ENCODE measurements at regions not wholly inside any gene's neighbourhood (a gene's known extent, or its start where the extent isn't known, plus 50 kb on each side); places are given as distances from the start of the nearest gene placed in this dataset.

DNA sequence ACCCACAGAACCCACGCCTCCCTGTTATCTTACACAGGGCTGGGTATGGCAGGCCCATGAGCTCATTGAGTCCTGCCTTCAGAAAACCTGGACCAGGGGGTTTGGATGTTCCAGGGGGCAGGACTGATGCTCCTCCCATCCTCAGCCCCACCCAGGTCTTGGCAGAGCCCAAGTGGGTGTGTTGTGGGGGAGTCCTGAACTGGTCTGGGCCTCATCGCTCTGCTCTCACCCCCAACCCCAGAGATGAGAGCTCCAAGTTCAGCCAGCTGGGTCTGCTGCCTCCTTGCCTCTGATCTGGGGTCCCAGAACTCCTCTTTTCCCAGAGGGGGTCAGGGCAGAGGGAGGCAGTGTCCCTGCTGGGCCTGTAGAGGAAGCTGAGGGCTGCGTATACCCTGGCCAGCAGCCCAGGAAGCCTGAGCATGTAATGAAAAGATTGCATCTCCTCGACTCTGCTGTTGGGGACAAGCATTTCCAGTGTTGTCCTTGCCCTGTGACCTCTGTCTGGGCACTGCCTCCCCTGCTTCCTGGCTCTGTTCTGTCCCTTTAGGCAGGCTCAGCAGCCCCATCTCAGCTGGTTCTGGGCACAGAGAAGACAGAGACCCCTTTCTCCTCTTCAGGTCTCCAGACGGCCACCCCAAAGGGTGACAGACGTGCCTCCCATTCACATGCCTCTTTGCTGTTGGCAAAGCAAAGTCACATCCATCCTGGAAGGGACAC, 54.7 kb upstream of the EPS8L3 start:
- no peak for DNase-seq (ENCODE audit: low spot score in 2 of 2)
- Histone ChIP-seq H3K4me1 (peaks cover 0 to 57% (median 17%) of the 10 kb centered on the region in 4 donors), H3K27me3 (no peaks in the 10 kb centered on the region), H3K27ac (peak overlapping the region in 1 of 4 donors; percentile 31), H3K9me3 (peaks cover 0 to 7% (median 0%) of the 10 kb centered on the region in 4 donors), H3K4me3 (no peak overlapping the region), H3K36me3 (no peaks in the 10 kb centered on the region)
- 38 to 60% methylated on average over 5 to 6 of the region's 6 CpGs for WGBS, 2 donors
- TF ChIP-seq, protein P1, sequence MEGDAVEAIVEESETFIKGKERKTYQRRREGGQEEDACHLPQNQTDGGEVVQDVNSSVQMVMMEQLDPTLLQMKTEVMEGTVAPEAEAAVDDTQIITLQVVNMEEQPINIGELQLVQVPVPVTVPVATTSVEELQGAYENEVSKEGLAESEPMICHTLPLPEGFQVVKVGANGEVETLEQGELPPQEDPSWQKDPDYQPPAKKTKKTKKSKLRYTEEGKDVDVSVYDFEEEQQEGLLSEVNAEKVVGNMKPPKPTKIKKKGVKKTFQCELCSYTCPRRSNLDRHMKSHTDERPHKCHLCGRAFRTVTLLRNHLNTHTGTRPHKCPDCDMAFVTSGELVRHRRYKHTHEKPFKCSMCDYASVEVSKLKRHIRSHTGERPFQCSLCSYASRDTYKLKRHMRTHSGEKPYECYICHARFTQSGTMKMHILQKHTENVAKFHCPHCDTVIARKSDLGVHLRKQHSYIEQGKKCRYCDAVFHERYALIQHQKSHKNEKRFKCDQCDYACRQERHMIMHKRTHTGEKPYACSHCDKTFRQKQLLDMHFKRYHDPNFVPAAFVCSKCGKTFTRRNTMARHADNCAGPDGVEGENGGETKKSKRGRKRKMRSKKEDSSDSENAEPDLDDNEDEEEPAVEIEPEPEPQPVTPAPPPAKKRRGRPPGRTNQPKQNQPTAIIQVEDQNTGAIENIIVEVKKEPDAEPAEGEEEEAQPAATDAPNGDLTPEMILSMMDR (IDR thresholded peaks at IDR 0.05), result no peak
- TF ChIP-seq EP300 (IDR thresholded peaks at IDR 0.05), result no peak

- TF ChIP-seq, protein P1 (IDR thresholded peaks at IDR 0.05), result no peak
- TF ChIP-seq POLR2A (IDR thresholded peaks at IDR 0.05) (no peak), EP300 (IDR thresholded peaks at IDR 0.05) (no peak)
- Histone ChIP-seq H3K27me3 (no peaks in the 10 kb centered on the region), H3K27ac (no peak overlapping the region), H3K36me3 (no peaks in the 10 kb centered on the region), H3K9me3 (peaks cover 0 to 7% (median 0%) of the 10 kb centered on the region in 4 donors), H3K4me1 (peaks cover 0 to 53% (median 17%) of the 10 kb centered on the region in 4 donors), H3K4me3 (no peak overlapping the region)
- WGBS, 2 donors, result 93 to 98% methylated on average over 2 of the region's 2 CpGs
- no peak for DNase-seq (ENCODE audit: low spot score in 2 of 2)
Measured at GRCh38 chr1:109817881-109818270, 54.2 kb upstream of the EPS8L3 start.

DNA sequence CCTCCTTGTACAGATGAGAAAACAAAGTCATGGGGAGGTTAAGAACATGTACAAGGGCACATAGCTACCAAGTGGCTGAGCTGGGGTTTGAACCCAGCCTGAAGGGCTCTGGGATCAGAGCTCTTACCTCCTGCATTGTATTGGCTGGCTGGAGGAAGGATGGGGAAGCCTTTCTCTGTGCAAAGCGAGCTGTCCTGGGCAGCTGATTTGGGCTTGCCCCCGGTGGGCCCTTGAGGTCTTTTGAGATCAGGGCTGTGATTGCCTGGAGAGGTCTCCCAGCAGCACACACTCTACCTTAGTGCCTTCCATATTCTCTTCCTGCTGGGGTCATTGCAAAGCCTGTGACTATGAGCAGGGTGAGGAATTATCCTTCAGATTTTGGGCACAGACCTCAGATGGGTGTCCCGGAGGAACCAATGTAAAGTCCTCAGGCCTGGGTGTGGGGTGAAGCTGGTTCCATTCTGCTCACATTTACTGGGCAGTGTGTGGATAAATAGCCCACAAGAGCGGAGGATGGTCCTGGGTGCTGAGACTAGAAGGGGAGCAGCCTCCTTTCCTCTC, 53.3 kb upstream of the EPS8L3 start:
- no peaks in the 10 kb centered on the region for H3K36me3 ChIP-seq
- no peaks in the 10 kb centered on the region for H3K27me3 ChIP-seq
- no peak overlapping the region for H3K4me3 ChIP-seq
- no peak for TF ChIP-seq POLR2A (IDR thresholded peaks at IDR 0.05)
- TF ChIP-seq, protein P1 (IDR thresholded peaks at IDR 0.05), result no peak
- no peak for TF ChIP-seq EP300 (IDR thresholded peaks at IDR 0.05)
- H3K4me1 ChIP-seq, result peaks cover 0 to 49% (median 16%) of the 10 kb centered on the region in 4 donors
- peak overlapping the region in 2 of 4 donors; percentile 22 to 26 for H3K27ac ChIP-seq
- no peak for DNase-seq (ENCODE audit: low spot score in 2 of 2)
- peaks cover 0 to 7% (median 0%) of the 10 kb centered on the region in 4 donors for H3K9me3 ChIP-seq
- 96% methylated on average over 4 of the region's 4 CpGs for WGBS, 2 donors

DNA sequence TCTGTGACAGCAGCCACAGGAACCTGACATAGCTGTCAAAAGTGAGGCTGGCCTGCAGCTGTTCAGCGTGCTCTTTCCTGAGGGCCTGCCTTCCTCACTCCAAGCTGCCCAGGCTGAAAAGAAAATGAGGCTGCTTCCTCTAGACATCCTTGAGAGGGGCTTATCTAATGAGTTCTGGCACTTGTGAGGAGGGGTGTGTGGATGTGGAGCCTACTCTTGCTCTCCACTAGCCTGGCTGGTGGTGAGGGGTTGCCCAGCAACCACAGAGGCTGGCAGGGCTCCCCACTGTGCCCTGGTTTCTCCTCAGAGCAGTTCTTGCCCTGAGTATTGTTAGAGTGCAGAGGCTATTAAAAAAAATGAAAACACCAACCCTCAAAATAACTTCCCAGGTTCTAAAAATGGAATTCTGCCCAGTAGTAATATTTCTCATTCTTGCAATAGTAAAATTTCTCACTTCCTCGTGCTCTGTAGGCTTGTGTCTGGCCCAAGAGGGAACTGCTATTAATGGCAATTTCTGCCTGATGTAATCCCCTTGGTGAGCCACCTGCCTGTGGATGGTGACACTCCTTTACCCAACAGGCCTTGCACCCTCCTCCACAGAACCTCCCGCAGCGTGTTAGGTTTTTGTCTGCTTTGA, 52.6 kb upstream of the EPS8L3 start:
- no peak overlapping the region for H3K4me3 ChIP-seq
- 59 to 66% methylated on average over 4 of the region's 4 CpGs for WGBS, 2 donors
- peaks cover 0 to 41% (median 11%) of the 10 kb centered on the region in 4 donors for H3K4me1 ChIP-seq
- H3K9me3 ChIP-seq, result peaks cover 0 to 7% (median 0%) of the 10 kb centered on the region in 4 donors
- TF ChIP-seq EP300 (IDR thresholded peaks at IDR 0.05) (peak; percentile 66 to 74), POLR2A (IDR thresholded peaks at IDR 0.05) (no peak)
- TF ChIP-seq, protein P1 (IDR thresholded peaks at IDR 0.05), result no peak
- DNase-seq (ENCODE audit: low spot score in 2 of 2), result no peak
- peak overlapping the region in 1 of 4 donors; percentile 26 for H3K27ac ChIP-seq
- no peaks in the 10 kb centered on the region for H3K36me3 ChIP-seq
- H3K27me3 ChIP-seq, result no peaks in the 10 kb centered on the region

- WGBS, 2 donors, result 54 to 68% methylated on average over 3 of the region's 3 CpGs
- no peak for DNase-seq (ENCODE audit: low spot score in 2 of 2)
- Histone ChIP-seq H3K9me3 (peaks cover 0 to 7% (median 0%) of the 10 kb centered on the region in 4 donors), H3K36me3 (no peaks in the 10 kb centered on the region), H3K4me3 (no peak overlapping the region), H3K27me3 (no peaks in the 10 kb centered on the region), H3K4me1 (peaks cover 0 to 37% (median 10%) of the 10 kb centered on the region in 4 donors), H3K27ac (no peak overlapping the region)
- TF ChIP-seq EP300 (IDR thresholded peaks at IDR 0.05), result no peak
- TF ChIP-seq, protein P1 (IDR thresholded peaks at IDR 0.05), result no peak
- TF ChIP-seq POLR2A (IDR thresholded peaks at IDR 0.05), result no peak
Measured at GRCh38 chr1:109815809-109816174, 52.1 kb upstream of the EPS8L3 start.

All from tibial nerve (tissue), 4 donors.